ENCODE measurements at regions not wholly inside any gene's neighbourhood (a gene's known extent, or its start where the extent isn't known, plus 50 kb on each side); places are given as distances from the start of the nearest gene placed in this dataset.

DNA sequence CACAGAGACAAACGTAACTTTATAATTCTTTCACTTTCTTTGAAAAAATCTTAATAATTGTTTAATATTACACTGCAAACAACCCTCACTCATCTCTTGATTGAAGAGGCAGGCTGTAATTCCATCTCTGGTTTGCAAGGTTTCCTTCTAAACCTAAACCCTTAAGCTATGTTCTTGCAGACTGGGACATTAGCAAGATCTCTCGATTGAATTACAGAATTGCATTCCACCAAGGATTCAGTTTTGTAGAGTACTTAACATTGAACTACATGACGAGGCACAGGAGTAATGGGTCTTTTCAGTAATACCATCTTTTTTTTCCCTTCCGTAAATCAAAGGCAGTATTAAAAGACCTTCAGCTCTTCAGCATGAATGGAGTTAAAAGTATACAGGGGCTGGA lies 111.6 kb upstream of the EEF1E1 start:
- Mint-ChIP-seq H3K27me3 (peaks cover 3% of the 10 kb centered on the region), H3K4me1 (ENCODE audit: low read depth) (peaks cover 1% of the 10 kb centered on the region), H3K27ac (no peak overlapping the region), H3K9me3 (ENCODE audit: low read depth) (no peaks in the 10 kb centered on the region), H3K4me3 (ENCODE audit: low read depth) (no peak overlapping the region), H3K36me3 (ENCODE audit: insufficient read depth) (no peaks in the 10 kb centered on the region)
- DNase-seq (ENCODE audit: low spot score, unreplicated experiment) = no peak
- TF ChIP-seq, protein P1, sequence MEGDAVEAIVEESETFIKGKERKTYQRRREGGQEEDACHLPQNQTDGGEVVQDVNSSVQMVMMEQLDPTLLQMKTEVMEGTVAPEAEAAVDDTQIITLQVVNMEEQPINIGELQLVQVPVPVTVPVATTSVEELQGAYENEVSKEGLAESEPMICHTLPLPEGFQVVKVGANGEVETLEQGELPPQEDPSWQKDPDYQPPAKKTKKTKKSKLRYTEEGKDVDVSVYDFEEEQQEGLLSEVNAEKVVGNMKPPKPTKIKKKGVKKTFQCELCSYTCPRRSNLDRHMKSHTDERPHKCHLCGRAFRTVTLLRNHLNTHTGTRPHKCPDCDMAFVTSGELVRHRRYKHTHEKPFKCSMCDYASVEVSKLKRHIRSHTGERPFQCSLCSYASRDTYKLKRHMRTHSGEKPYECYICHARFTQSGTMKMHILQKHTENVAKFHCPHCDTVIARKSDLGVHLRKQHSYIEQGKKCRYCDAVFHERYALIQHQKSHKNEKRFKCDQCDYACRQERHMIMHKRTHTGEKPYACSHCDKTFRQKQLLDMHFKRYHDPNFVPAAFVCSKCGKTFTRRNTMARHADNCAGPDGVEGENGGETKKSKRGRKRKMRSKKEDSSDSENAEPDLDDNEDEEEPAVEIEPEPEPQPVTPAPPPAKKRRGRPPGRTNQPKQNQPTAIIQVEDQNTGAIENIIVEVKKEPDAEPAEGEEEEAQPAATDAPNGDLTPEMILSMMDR (IDR thresholded peaks at IDR 0.05; ENCODE audit: unreplicated experiment) = no peak

DNA sequence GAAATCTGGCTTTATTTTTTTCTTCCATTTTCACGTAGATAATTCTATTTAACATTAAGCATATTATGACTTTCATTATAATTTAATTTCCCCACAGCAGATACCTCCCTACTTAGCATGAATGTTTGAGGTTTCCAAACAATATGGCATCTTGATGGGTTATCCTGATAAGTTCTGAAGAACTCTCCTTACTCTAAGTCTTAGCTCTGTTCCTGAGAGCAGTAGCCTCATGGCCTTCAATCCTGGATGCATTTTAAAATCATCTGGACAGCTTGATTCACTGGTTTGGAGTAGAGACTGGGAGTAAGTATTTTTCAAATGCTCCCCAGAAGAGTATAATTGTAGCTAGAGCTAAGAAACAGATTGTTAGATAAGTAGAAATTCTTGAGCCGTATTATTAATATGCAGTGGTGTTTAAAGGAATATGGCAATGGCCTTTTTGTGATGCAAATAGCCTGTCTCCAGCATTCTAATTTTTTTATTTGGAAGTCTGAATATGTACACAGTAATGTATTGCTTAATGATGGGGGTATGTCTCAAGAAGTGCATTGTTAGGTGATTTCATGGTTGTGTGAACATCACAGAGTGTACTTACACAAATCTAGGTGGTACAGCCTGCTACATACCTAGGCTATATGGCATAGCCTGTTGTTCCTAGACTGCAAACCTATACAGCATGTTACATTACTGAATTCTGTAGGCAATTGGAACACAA lies 110.5 kb upstream of the EEF1E1 start:
- TF ChIP-seq, protein P1 (IDR thresholded peaks at IDR 0.05; ENCODE audit: unreplicated experiment) = no peak
- no peaks in the 10 kb centered on the region for H3K36me3 Mint-ChIP-seq (ENCODE audit: insufficient read depth)
- DNase-seq (ENCODE audit: low spot score, unreplicated experiment) = no peak
- no peaks in the 10 kb centered on the region for H3K4me1 Mint-ChIP-seq (ENCODE audit: low read depth)
- no peak overlapping the region for H3K4me3 Mint-ChIP-seq (ENCODE audit: low read depth)
- no peak overlapping the region for H3K27ac Mint-ChIP-seq
- peaks cover 3% of the 10 kb centered on the region for H3K27me3 Mint-ChIP-seq
- no peaks in the 10 kb centered on the region for H3K9me3 Mint-ChIP-seq (ENCODE audit: low read depth)

DNA sequence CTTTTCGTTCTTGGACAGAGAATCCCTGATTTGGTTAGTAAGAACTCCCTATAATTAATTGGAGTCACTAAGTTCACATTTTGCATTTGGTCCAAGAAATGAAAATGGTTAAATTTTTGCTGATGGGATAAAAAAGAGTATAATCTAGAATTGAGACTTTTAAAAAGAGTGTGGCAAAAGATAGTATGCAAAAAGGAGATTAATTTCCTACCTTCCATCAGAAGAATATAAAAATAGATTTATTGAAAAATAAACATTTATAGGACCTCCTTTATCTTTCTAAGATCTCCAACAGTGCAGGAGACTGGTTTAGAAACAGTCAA lies 105.5 kb upstream of the EEF1E1 start:
- DNase-seq (ENCODE audit: low spot score, unreplicated experiment) = no peak
- TF ChIP-seq, protein P1 (IDR thresholded peaks at IDR 0.05; ENCODE audit: unreplicated experiment) = no peak
- peaks cover 1% of the 10 kb centered on the region for H3K4me1 Mint-ChIP-seq (ENCODE audit: low read depth)
- H3K27ac Mint-ChIP-seq = no peak overlapping the region
- peaks cover 20% of the 10 kb centered on the region for H3K27me3 Mint-ChIP-seq
- no peak overlapping the region for H3K4me3 Mint-ChIP-seq (ENCODE audit: low read depth)
- H3K36me3 Mint-ChIP-seq (ENCODE audit: insufficient read depth) = no peaks in the 10 kb centered on the region
- peaks cover 5% of the 10 kb centered on the region for H3K9me3 Mint-ChIP-seq (ENCODE audit: low read depth)

DNA sequence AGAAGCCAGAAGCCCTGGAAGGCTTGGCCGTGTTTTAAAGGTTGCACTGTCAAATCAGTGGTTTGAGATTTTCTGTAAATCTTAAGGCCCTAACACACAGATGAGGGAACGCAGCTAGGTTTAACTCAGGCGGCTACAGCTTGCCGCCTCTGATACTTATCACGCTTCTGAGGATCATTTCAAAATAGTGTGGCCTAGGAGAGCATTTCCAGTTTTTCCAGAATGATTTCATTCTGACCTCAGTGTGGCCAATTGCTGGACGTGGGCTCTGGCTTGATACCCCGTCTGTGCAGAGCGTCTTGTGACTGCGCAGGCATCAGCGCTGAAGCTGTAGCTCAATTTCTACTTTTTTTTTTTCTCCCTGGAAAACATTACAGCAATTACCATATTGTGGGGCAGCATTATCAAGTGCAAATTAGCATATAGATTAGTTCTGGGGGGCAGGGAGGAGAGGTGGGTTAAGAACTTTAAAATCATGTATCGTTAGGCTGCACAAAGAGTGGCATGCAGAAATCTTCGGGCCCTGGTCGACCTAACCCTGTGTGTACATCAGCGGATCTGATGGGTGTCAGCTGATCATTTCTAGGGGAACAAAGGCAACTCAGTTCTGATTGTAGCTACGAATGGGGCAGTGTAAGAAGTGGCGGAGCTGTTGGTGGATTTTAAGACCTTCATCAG lies 105.0 kb upstream of the EEF1E1 start:
- no peak for DNase-seq (ENCODE audit: low spot score, unreplicated experiment)
- peaks cover 20% of the 10 kb centered on the region for H3K27me3 Mint-ChIP-seq
- H3K4me1 Mint-ChIP-seq (ENCODE audit: low read depth) = peaks cover 3% of the 10 kb centered on the region
- no peaks in the 10 kb centered on the region for H3K36me3 Mint-ChIP-seq (ENCODE audit: insufficient read depth)
- H3K27ac Mint-ChIP-seq = no peak overlapping the region
- TF ChIP-seq, protein P1 (IDR thresholded peaks at IDR 0.05; ENCODE audit: unreplicated experiment) = no peak
- no peak overlapping the region for H3K4me3 Mint-ChIP-seq (ENCODE audit: low read depth)
- H3K9me3 Mint-ChIP-seq (ENCODE audit: low read depth) = peaks cover 5% of the 10 kb centered on the region

DNA sequence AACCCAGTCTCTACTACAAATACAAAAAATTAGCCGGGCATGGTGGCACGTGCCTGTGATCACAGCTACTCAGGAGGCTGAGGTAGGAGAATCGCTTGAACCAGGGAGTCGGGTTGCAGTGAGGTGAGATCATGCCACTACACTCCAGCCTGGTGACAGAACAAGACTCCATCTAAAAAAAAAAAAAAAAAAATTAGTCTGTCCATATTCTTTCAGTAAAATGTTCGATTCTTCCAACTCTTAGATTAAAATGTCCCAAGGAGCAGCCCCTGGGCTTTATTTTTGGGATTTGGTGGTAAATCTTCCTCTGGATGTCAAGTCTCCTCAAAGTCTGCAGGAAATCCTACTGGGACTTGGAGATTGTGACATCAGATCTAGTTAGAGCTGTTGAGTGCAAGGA lies 101.0 kb upstream of the EEF1E1 start:
- Mint-ChIP-seq H3K9me3 (ENCODE audit: low read depth) (peaks cover 13% of the 10 kb centered on the region), H3K27me3 (peaks cover 29% of the 10 kb centered on the region), H3K4me3 (ENCODE audit: low read depth) (no peak overlapping the region), H3K36me3 (ENCODE audit: insufficient read depth) (peaks cover 3% of the 10 kb centered on the region), H3K27ac (no peak overlapping the region), H3K4me1 (ENCODE audit: low read depth) (peaks cover 3% of the 10 kb centered on the region)
- TF ChIP-seq, protein P1 (IDR thresholded peaks at IDR 0.05; ENCODE audit: unreplicated experiment) = no peak
- DNase-seq (ENCODE audit: low spot score, unreplicated experiment) = no peak
